ENCODE measurements at regions not wholly inside any gene's neighbourhood (a gene's known extent, or its start where the extent isn't known, plus 50 kb on each side); places are given as distances from the start of the nearest gene placed in this dataset.
A peak's percentile ranks its signal among the peaks of the same experiment; 100 is the strongest.
"Not testable (repeated sequence)": the region's sequence is repeated elsewhere in the genome, so short reads cannot be mapped to it uniquely, and the experiment has no call there.

- DNase-seq (ENCODE audit: low read depth in 1 of 2, low spot score in 1 of 2): peak; percentile 4 to 63
- no peak overlapping the region for H3K4me3 ChIP-seq (replicated peaks; ENCODE audit: insufficient read depth, low read length)
- no peak overlapping the region for H3K27ac ChIP-seq (replicated peaks)
- TF ChIP-seq CTCF (IDR thresholded peaks at IDR 0.05; ENCODE audit: insufficient read depth, low read length) (peak; percentile 45), POLR2AphosphoS5 (IDR thresholded peaks at IDR 0.05; ENCODE audit: low read depth) (no peak)
- H3K27me3 ChIP-seq (ENCODE audit: insufficient read depth, poor library complexity, severe bottlenecking): peaks cover 5% of the 10 kb centered on the region
Measured at GRCh38 chr7:142626420-142627035, 122.7 kb upstream of the PRSS1 start.

- not testable (repeated sequence) for H3K27me3 ChIP-seq (ENCODE audit: insufficient read depth, poor library complexity, severe bottlenecking); H3K27ac ChIP-seq (replicated peaks); DNase-seq (ENCODE audit: low read depth in 1 of 2, low spot score in 1 of 2); H3K4me3 ChIP-seq (replicated peaks; ENCODE audit: insufficient read depth, low read length)
Measured at GRCh38 chr7:142625216-142625615, 124.1 kb upstream of the PRSS1 start.

- TF ChIP-seq GABPA (IDR thresholded peaks at IDR 0.05; ENCODE audit: low read depth): no peak
- TF ChIP-seq REST (IDR thresholded peaks at IDR 0.05; ENCODE audit: insufficient replicate concordance, low read depth): no peak
- DNase-seq (ENCODE audit: low read depth in 1 of 2, low spot score in 1 of 2): no peak
- Histone ChIP-seq H3K4me3 (replicated peaks; ENCODE audit: insufficient read depth, low read length) (no peak overlapping the region), H3K27me3 (ENCODE audit: insufficient read depth, poor library complexity, severe bottlenecking) (peaks cover 11% of the 10 kb centered on the region), H3K27ac (replicated peaks) (no peak overlapping the region)
Measured at GRCh38 chr7:142620402-142620801, 128.9 kb upstream of the PRSS1 start.

- Histone ChIP-seq H3K4me3 (replicated peaks; ENCODE audit: insufficient read depth, low read length) (no peak overlapping the region), H3K27me3 (ENCODE audit: insufficient read depth, poor library complexity, severe bottlenecking) (peaks cover 11% of the 10 kb centered on the region), H3K27ac (replicated peaks) (no peak overlapping the region)
- TF ChIP-seq POLR2AphosphoS5 (IDR thresholded peaks at IDR 0.05; ENCODE audit: low read depth): no peak
- TF ChIP-seq CTCF (IDR thresholded peaks at IDR 0.05; ENCODE audit: insufficient read depth, low read length): no peak
- TF ChIP-seq REST (IDR thresholded peaks at IDR 0.05; ENCODE audit: insufficient replicate concordance, low read depth): no peak
- no peak for TF ChIP-seq SPI1 (IDR thresholded peaks at IDR 0.05; ENCODE audit: borderline replicate concordance, low read depth)
- TF ChIP-seq GABPA (IDR thresholded peaks at IDR 0.05; ENCODE audit: low read depth): no peak
- DNase-seq (ENCODE audit: low read depth in 1 of 2, low spot score in 1 of 2): no peak
Measured at GRCh38 chr7:142618655-142619351, 130.5 kb upstream of the PRSS1 start.

GRCh38 chr7:142616842-142617241 lies 132.4 kb upstream of the PRSS1 start:
- peaks cover 11% of the 10 kb centered on the region for H3K27me3 ChIP-seq (ENCODE audit: insufficient read depth, poor library complexity, severe bottlenecking)
- H3K4me3 ChIP-seq (replicated peaks; ENCODE audit: insufficient read depth, low read length): no peak overlapping the region
- no peak overlapping the region for H3K27ac ChIP-seq (replicated peaks)
- DNase-seq (ENCODE audit: low read depth in 1 of 2, low spot score in 1 of 2): no peak
- TF ChIP-seq GABPA (IDR thresholded peaks at IDR 0.05; ENCODE audit: low read depth) (no peak), REST (IDR thresholded peaks at IDR 0.05; ENCODE audit: insufficient replicate concordance, low read depth) (no peak), CTCF (IDR thresholded peaks at IDR 0.05; ENCODE audit: insufficient read depth, low read length) (no peak)
